ENCODE measurements at regions not wholly inside any gene's neighbourhood (a gene's known extent, or its start where the extent isn't known, plus 50 kb on each side); places are given as distances from the start of the nearest gene placed in this dataset.

- Histone ChIP-seq H3K27me3 (no peaks in the 10 kb centered on the region), H3K27ac (no peak overlapping the region), H3K4me1 (peaks cover 0 to 21% (median 2%) of the 10 kb centered on the region in 4 donors), H3K4me3 (no peak overlapping the region), H3K36me3 (no peaks in the 10 kb centered on the region), H3K9me3 (no peaks in the 10 kb centered on the region)
- intact Hi-C loops (cut with DNase I; ENCODE audit: low total_unique reads) = no loop called here
- no peak for TF ChIP-seq CTCF (IDR thresholded peaks at IDR 0.05)
- DNase-seq = no peak
Observed at GRCh38 chr6:113187661-113188060, 669.5 kb upstream of the MARCKS start.

DNA sequence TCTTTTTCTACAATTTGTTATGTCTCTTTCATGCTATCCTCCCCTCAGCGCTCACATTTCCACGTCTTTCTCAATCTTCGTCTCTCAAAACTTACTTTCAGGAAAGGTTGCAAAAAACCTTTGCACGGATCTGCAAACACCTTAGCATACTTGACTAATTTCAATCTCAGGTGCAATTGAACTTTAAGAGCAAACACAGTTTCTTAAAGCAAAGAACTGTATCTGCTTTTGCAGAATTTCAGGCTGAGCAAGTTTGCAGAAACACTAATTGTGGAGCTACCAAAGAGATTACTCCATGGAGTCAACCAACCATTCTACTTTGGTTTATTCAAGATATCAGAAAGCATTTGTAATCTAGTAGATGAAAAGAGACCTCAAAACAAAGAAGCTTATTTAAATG is 668.2 kb upstream of the MARCKS start:
- TF ChIP-seq CTCF (IDR thresholded peaks at IDR 0.05) = no peak
- Histone ChIP-seq H3K36me3 (no peaks in the 10 kb centered on the region), H3K4me1 (peaks cover 0 to 13% (median 2%) of the 10 kb centered on the region in 4 donors), H3K27me3 (no peaks in the 10 kb centered on the region), H3K9me3 (peaks cover 0 to 6% (median 0%) of the 10 kb centered on the region in 3 donors), H3K4me3 (no peak overlapping the region), H3K27ac (no peak overlapping the region)
- intact Hi-C loops (cut with DNase I; ENCODE audit: low total_unique reads) = no loop called here
- no peak for DNase-seq

DNA sequence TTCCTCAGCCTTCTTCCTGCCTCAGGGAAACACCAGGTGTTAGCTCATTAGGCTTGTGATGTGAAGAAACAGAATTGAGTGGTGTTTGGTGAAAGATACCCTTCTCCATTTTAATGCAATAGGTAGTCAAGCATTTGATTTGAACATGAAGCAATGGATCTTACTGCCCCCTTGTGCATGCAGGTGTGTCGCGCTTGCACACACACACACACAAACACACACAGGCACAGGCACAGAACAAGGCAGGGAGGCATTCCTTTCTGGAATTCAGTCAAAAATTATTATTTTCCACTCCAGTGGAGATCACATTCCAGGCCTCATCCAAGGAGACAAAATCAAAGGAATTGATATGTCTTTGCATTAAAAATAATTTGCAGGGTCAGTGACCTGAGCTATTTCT is 667.0 kb upstream of the MARCKS start:
- H3K27ac ChIP-seq = no peak overlapping the region
- TF ChIP-seq CTCF (IDR thresholded peaks at IDR 0.05) = no peak
- H3K36me3 ChIP-seq = no peaks in the 10 kb centered on the region
- H3K4me1 ChIP-seq = peaks cover 0 to 1% (median 0%) of the 10 kb centered on the region in 4 donors
- H3K4me3 ChIP-seq = no peak overlapping the region
- peaks cover 0 to 6% (median 0%) of the 10 kb centered on the region in 3 donors for H3K9me3 ChIP-seq
- intact Hi-C loops (cut with DNase I; ENCODE audit: low total_unique reads) = no loop called here
- DNase-seq = no peak
- H3K27me3 ChIP-seq = no peaks in the 10 kb centered on the region

GRCh38 chr6:113194090-113194489 is 663.1 kb upstream of the MARCKS start:
- DNase-seq = no peak
- peaks cover 0 to 6% (median 0%) of the 10 kb centered on the region in 3 donors for H3K9me3 ChIP-seq
- H3K27ac ChIP-seq = no peak overlapping the region
- no peaks in the 10 kb centered on the region for H3K27me3 ChIP-seq
- intact Hi-C loops (cut with DNase I; ENCODE audit: low total_unique reads) = no loop called here
- no peak overlapping the region for H3K4me3 ChIP-seq
- H3K36me3 ChIP-seq = no peaks in the 10 kb centered on the region
- no peaks in the 10 kb centered on the region for H3K4me1 ChIP-seq
- TF ChIP-seq CTCF (IDR thresholded peaks at IDR 0.05) = no peak

DNA sequence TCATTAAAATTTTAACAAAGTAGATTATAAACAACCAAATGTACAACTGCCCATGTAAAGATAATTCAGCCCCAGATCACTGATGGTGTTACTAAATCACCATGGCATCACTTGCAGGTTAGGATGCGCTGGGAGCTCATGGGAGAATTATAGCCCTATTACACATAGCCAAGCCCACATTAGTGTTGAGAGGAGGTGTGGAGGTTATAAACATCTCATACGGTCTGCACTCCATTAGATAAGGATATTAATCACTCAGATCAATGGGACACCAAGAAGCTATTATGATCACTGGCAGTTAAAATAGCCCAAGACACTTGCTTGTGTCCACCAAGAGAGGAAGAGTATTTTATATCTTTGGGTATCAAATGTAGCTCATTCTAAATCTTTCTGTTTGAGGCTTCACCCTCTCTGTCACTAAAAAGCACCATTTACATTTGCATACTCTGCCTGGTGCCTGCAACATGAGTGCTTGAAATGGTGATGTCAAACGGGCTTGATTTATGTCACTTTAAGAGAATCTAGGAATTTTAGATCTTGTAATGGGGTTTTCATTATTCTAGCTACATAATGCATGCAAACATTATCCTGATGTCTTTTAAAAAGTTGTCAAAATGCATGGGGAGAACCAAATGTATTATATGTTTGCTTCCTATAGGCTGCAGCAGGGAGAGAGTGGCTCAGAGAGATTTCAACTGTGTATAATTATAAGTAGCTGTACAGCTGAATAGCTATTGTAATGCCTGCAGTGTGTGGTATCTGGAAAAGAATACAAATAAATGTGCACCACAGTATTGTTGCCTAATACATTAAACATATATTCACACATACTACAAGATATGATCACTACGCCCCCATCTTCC is 654.1 kb upstream of the MARCKS start:
- intact Hi-C loops (cut with DNase I; ENCODE audit: low total_unique reads) = no loop called here
- DNase-seq = no peak

More for the DNA sequence above, 654.1 kb upstream of the MARCKS start:
- Histone ChIP-seq H3K4me1 (no peaks in the 10 kb centered on the region), H3K9me3 (no peaks in the 10 kb centered on the region), H3K4me3 (no peak overlapping the region), H3K36me3 (no peaks in the 10 kb centered on the region), H3K27ac (no peak overlapping the region), H3K27me3 (no peaks in the 10 kb centered on the region)
- TF ChIP-seq CTCF (IDR thresholded peaks at IDR 0.05) = no peak

Data from tibial artery (tissue), 4 donors.